ENCODE measurements at regions not wholly inside any gene's neighbourhood (a gene's known extent, or its start where the extent isn't known, plus 50 kb on each side); places are given as distances from the start of the nearest gene placed in this dataset.

DNA sequence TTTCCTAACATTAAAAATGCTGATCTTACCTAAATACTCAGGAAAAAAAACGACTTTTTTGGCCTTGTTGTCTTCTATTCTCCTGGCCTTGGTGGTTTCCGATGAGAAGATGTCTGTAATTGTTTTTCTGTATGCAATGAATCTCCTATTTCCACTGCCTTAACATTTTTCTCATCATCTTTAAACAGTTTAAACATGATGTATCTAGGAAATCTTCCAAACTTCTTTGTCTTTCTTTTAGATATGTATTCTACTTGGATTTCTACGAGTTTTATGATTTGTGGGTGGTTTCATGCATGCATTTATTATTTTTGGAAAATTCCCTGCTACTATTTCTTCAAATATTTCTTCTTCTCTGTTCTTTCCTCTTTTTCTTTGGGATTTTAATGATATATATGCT is 288.6 kb upstream of the GYPC start:
- TF ChIP-seq, protein P1, sequence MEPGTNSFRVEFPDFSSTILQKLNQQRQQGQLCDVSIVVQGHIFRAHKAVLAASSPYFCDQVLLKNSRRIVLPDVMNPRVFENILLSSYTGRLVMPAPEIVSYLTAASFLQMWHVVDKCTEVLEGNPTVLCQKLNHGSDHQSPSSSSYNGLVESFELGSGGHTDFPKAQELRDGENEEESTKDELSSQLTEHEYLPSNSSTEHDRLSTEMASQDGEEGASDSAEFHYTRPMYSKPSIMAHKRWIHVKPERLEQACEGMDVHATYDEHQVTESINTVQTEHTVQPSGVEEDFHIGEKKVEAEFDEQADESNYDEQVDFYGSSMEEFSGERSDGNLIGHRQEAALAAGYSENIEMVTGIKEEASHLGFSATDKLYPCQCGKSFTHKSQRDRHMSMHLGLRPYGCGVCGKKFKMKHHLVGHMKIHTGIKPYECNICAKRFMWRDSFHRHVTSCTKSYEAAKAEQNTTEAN (CRISPR knock-in tag; IDR thresholded peaks at IDR 0.05): no peak
- TF ChIP-seq ZBTB21 (CRISPR knock-in tag; IDR thresholded peaks at IDR 0.05; ENCODE audit: borderline replicate concordance): no peak
- TF ChIP-seq ZNF138 (CRISPR knock-in tag; conservative IDR thresholded peaks at IDR 0.05): no peak
- TF ChIP-seq, protein P2, sequence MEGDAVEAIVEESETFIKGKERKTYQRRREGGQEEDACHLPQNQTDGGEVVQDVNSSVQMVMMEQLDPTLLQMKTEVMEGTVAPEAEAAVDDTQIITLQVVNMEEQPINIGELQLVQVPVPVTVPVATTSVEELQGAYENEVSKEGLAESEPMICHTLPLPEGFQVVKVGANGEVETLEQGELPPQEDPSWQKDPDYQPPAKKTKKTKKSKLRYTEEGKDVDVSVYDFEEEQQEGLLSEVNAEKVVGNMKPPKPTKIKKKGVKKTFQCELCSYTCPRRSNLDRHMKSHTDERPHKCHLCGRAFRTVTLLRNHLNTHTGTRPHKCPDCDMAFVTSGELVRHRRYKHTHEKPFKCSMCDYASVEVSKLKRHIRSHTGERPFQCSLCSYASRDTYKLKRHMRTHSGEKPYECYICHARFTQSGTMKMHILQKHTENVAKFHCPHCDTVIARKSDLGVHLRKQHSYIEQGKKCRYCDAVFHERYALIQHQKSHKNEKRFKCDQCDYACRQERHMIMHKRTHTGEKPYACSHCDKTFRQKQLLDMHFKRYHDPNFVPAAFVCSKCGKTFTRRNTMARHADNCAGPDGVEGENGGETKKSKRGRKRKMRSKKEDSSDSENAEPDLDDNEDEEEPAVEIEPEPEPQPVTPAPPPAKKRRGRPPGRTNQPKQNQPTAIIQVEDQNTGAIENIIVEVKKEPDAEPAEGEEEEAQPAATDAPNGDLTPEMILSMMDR (IDR thresholded peaks at IDR 0.05): no peak
- TF ChIP-seq, protein P3, sequence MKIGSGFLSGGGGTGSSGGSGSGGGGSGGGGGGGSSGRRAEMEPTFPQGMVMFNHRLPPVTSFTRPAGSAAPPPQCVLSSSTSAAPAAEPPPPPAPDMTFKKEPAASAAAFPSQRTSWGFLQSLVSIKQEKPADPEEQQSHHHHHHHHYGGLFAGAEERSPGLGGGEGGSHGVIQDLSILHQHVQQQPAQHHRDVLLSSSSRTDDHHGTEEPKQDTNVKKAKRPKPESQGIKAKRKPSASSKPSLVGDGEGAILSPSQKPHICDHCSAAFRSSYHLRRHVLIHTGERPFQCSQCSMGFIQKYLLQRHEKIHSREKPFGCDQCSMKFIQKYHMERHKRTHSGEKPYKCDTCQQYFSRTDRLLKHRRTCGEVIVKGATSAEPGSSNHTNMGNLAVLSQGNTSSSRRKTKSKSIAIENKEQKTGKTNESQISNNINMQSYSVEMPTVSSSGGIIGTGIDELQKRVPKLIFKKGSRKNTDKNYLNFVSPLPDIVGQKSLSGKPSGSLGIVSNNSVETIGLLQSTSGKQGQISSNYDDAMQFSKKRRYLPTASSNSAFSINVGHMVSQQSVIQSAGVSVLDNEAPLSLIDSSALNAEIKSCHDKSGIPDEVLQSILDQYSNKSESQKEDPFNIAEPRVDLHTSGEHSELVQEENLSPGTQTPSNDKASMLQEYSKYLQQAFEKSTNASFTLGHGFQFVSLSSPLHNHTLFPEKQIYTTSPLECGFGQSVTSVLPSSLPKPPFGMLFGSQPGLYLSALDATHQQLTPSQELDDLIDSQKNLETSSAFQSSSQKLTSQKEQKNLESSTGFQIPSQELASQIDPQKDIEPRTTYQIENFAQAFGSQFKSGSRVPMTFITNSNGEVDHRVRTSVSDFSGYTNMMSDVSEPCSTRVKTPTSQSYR (CRISPR knock-in tag; IDR thresholded peaks at IDR 0.05): no peak
- no peak for TF ChIP-seq JUN (CRISPR knock-in tag; IDR thresholded peaks at IDR 0.05)
- TF ChIP-seq GABPB1 (CRISPR knock-in tag; IDR thresholded peaks at IDR 0.05): no peak
- no peak for TF ChIP-seq ZNF423 (CRISPR knock-in tag; IDR thresholded peaks at IDR 0.05)

All from WTC11 (cell line).